22Rv1 (cell line): ENCODE measurements at regions not wholly inside any gene's neighbourhood (a gene's known extent, or its start where the extent isn't known, plus 50 kb on each side); places are given as distances from the start of the nearest gene placed in this dataset.

Source experiments
- ZFX ChIP-seq: fragments of 450-650 bp; IDR thresholded peaks from 2 replicates; pipeline ENCODE4 v1.6.1; 2017; ENCODE audit warnings: antibody characterized with exemption, borderline replicate concordance
- TF ChIP-seq, protein P1 (sequence below): fragments of 450-650 bp; IDR thresholded peaks from 2 replicates; pipeline ENCODE4 v1.5.1; 2017; ENCODE audit warnings: mild to moderate bottlenecking

DNA sequence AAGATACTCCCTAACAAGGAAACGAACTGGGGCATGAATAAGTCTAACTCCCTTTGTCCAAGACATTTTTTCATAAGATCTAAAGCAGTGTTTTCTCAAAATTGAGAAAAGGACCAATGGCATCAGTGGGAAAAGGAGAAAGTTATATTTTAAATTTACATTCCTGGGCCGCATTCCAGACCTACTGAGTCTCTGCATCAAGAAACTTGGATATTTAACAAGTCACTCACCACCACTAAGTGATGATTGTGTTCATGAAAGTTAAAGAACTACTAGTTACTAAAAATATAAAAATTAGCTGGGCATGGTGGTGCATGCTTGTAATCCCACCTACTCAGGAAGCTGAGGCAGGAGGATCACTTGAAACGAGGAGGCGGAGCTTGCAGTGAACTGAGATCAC is 149.6 kb upstream of the MEOX2 start:
- TF ChIP-seq, protein P1, sequence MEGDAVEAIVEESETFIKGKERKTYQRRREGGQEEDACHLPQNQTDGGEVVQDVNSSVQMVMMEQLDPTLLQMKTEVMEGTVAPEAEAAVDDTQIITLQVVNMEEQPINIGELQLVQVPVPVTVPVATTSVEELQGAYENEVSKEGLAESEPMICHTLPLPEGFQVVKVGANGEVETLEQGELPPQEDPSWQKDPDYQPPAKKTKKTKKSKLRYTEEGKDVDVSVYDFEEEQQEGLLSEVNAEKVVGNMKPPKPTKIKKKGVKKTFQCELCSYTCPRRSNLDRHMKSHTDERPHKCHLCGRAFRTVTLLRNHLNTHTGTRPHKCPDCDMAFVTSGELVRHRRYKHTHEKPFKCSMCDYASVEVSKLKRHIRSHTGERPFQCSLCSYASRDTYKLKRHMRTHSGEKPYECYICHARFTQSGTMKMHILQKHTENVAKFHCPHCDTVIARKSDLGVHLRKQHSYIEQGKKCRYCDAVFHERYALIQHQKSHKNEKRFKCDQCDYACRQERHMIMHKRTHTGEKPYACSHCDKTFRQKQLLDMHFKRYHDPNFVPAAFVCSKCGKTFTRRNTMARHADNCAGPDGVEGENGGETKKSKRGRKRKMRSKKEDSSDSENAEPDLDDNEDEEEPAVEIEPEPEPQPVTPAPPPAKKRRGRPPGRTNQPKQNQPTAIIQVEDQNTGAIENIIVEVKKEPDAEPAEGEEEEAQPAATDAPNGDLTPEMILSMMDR: no peak
- TF ChIP-seq ZFX: no peak
